ENCODE measurements at regions not wholly inside any gene's neighbourhood (a gene's known extent, or its start where the extent isn't known, plus 50 kb on each side); places are given as distances from the start of the nearest gene placed in this dataset.

- Histone ChIP-seq H3K18ac (ENCODE audit: extremely low read depth, low read length) (no peak overlapping the region), H4K91ac (replicated peaks; ENCODE audit: insufficient read length, low read length) (no peak overlapping the region)
These were observed 117.8 kb downstream of the GPR37 start for GRCh38 chr7:124647630-124648306.

More at GRCh38 chr7:124647630-124648306, 117.8 kb downstream of the GPR37 start:
- no peaks in the 10 kb centered on the region for H3K9me3 ChIP-seq (ENCODE audit: insufficient read depth in 2 of 2, low read depth in 1 of 2, low read length in 1 of 2)
- no peak overlapping the region for H3K27ac ChIP-seq (ENCODE audit: low read depth, low read length)
- H2BK120ac ChIP-seq (replicated peaks; ENCODE audit: low read depth, low read length): no peak overlapping the region
- no peak overlapping the region for H3K4me2 ChIP-seq (ENCODE audit: insufficient read depth in 1 of 2, low read depth in 2 of 2, low read length in 2 of 2)
- no peaks in the 10 kb centered on the region for H3K79me1 ChIP-seq (ENCODE audit: low read depth, low read length)
- DNase-seq (ENCODE audit: low read depth in 1 of 2, low spot score in 2 of 2) (no peak), FAIRE-seq (no peak)
- peaks cover 0 to 2% (median 0%) of the 10 kb centered on the region in 4 experiments; a peak in 1 of 7 replicates for H3K4me1 ChIP-seq (replicated peaks in 1 of 4; ENCODE audit: control insufficient read depth in 3 of 4, insufficient read depth in 4 of 4, low read length in 3 of 4)
- ChIA-PET CTCF (ENCODE audit: partially characterized antibody) (interaction anchor here (1.4 kb wide), 1 partner anchor 10 kb away, joined by 3 read pairs; no protein-coding TSS in a partner anchor), POLR2A (ENCODE audit: partially characterized antibody) (no interaction called here)
- H3K9ac ChIP-seq (replicated peaks in 1 of 4; ENCODE audit: extremely low read depth in 1 of 4, low read depth in 3 of 4, low read length in 3 of 4): no peak overlapping the region
- no peaks in the 10 kb centered on the region for H3K79me2 ChIP-seq (ENCODE audit: control insufficient read depth in 1 of 2, insufficient read depth in 2 of 2, low read length in 2 of 2)
- H2BK15ac ChIP-seq (ENCODE audit: low read length): no peak overlapping the region
- TF ChIP-seq NANOG (IDR thresholded peaks at IDR 0.05; ENCODE audit: insufficient read depth, low read depth, low read length, poor library complexity, severe bottlenecking) (no peak), GABPA (IDR thresholded peaks at IDR 0.05; ENCODE audit: borderline replicate concordance, insufficient read depth, low read length) (no peak), ZNF274 (IDR thresholded peaks at IDR 0.05; ENCODE audit: borderline replicate concordance, extremely low read depth, low read length) (no peak), NRF1 (IDR thresholded peaks at IDR 0.05; ENCODE audit: low read depth, low read length) (no peak), EGR1 (IDR thresholded peaks at IDR 0.05; ENCODE audit: borderline replicate concordance, low read depth, low read length) (no peak), TBP (IDR thresholded peaks at IDR 0.05; ENCODE audit: low read depth, low read length) (no peak), GTF2F1 (IDR thresholded peaks at IDR 0.05; ENCODE audit: borderline replicate concordance, low read depth, low read length) (no peak), BACH1 (IDR thresholded peaks at IDR 0.05; ENCODE audit: low read length) (no peak), KDM5A (IDR thresholded peaks at IDR 0.05; ENCODE audit: low read length) (no peak), CHD2 (IDR thresholded peaks at IDR 0.05; ENCODE audit: low read length) (no peak), SAP30 (IDR thresholded peaks at IDR 0.05; ENCODE audit: insufficient read depth, insufficient replicate concordance, low read length) (no peak), POLR2AphosphoS5 (IDR thresholded peaks at IDR 0.05; ENCODE audit: low read depth, low read length) (no peak), SIRT6 (IDR thresholded peaks at IDR 0.05; ENCODE audit: low read length) (no peak), SP1 (IDR thresholded peaks at IDR 0.05; ENCODE audit: low read depth, low read length) (no peak), JUND (IDR thresholded peaks at IDR 0.05; ENCODE audit: low read length) (no peak), TCF12 (IDR thresholded peaks at IDR 0.05; ENCODE audit: low read depth, low read length) (no peak)
- no peak overlapping the region for H3K23ac ChIP-seq (ENCODE audit: insufficient read length)
- no peaks in the 10 kb centered on the region for H3K23me2 ChIP-seq (ENCODE audit: low read depth, low read length)
- H4K8ac ChIP-seq (ENCODE audit: extremely low read depth, insufficient read depth, low read length): no peak overlapping the region
- no peaks in the 10 kb centered on the region for H3K27me3 ChIP-seq (replicated peaks in 1 of 4; ENCODE audit: control insufficient read depth in 3 of 4, extremely low read depth in 1 of 4, insufficient read depth in 3 of 4, low read length in 3 of 4)
- H3K56ac ChIP-seq (replicated peaks; ENCODE audit: insufficient read length, low read depth, low read length): no peak overlapping the region
- H4K5ac ChIP-seq (ENCODE audit: insufficient read length, low read depth, low read length): no peak overlapping the region
- H2BK5ac ChIP-seq (ENCODE audit: low read depth, low read length): no peak overlapping the region
- no peak overlapping the region for H2AFZ ChIP-seq (ENCODE audit: low read length)
- H3K14ac ChIP-seq (ENCODE audit: insufficient read length): no peak overlapping the region
- H2AK5ac ChIP-seq (ENCODE audit: low read depth, low read length): no peak overlapping the region
- H3K4ac ChIP-seq (replicated peaks; ENCODE audit: insufficient read length, low read depth, low read length): no peak overlapping the region
- H3K4me3 ChIP-seq (ENCODE audit: extremely low read depth in 1 of 4, insufficient read depth in 2 of 4, low read depth in 3 of 4, low read length in 4 of 4): no peak overlapping the region
- H2BK20ac ChIP-seq (ENCODE audit: low read length): no peak overlapping the region
- H3K36me3 ChIP-seq (ENCODE audit: control insufficient read depth in 2 of 4, insufficient read depth in 4 of 4, low read length in 3 of 4): no peaks in the 10 kb centered on the region
- H4K20me1 ChIP-seq (replicated peaks in 1 of 2; ENCODE audit: control insufficient read depth in 1 of 2, insufficient read depth in 2 of 2, low read length in 2 of 2): no peaks in the 10 kb centered on the region
- no peak overlapping the region for H2BK12ac ChIP-seq (ENCODE audit: low read depth, low read length)
